ENCODE measurements at regions not wholly inside any gene's neighbourhood (a gene's known extent, or its start where the extent isn't known, plus 50 kb on each side); places are given as distances from the start of the nearest gene placed in this dataset.

GRCh38 chr18:34550156-34550555, 159.9 kb upstream of the DTNA start:
- TF ChIP-seq POLR2A (IDR thresholded peaks at IDR 0.05) (no peak), CTCF (IDR thresholded peaks at IDR 0.05) (no peak)
